Ishikawa (cell line): ENCODE measurements at regions not wholly inside any gene's neighbourhood (a gene's known extent, or its start where the extent isn't known, plus 50 kb on each side); places are given as distances from the start of the nearest gene placed in this dataset.

Source experiments
- CEBPB ChIP-seq: IDR thresholded peaks from 2 replicates; pipeline ENCODE4 v1.6.1; 2012
- CREB1 ChIP-seq: IDR thresholded peaks from 2 replicates; pipeline ENCODE4 v1.6.1; 2012; ENCODE audit warnings: low read depth
- EGR1 ChIP-seq: IDR thresholded peaks from 2 replicates; pipeline ENCODE4 v1.6.1; 2012
- EP300 ChIP-seq: IDR thresholded peaks from 2 replicates; pipeline ENCODE4 v1.6.1; 2012; ENCODE audit warnings: borderline replicate concordance
- FOXM1 ChIP-seq: IDR thresholded peaks from 2 replicates; pipeline ENCODE4 v1.6.1; 2012; ENCODE audit warnings: low read depth, borderline replicate concordance
- NFIC ChIP-seq: IDR thresholded peaks from 2 replicates; pipeline ENCODE4 v1.6.1; 2012
- RAD21 ChIP-seq: IDR thresholded peaks from 2 replicates; pipeline ENCODE4 v1.6.1; 2012; ENCODE audit warnings: low read depth
- TAF1 ChIP-seq: IDR thresholded peaks from 2 replicates; pipeline ENCODE4 v1.6.1; 2012; ENCODE audit warnings: low read depth, mild to moderate bottlenecking
- TCF12 ChIP-seq: IDR thresholded peaks from 2 replicates; pipeline ENCODE4 v1.6.1; 2012; ENCODE audit warnings: low read depth
- TEAD4 ChIP-seq: IDR thresholded peaks from 2 replicates; pipeline ENCODE4 v1.6.1; 2012
- YY1 ChIP-seq: IDR thresholded peaks from 2 replicates; pipeline ENCODE4 v1.6.1; 2012; ENCODE audit warnings: low read depth
- ZBTB7A ChIP-seq: IDR thresholded peaks from 2 replicates; pipeline ENCODE4 v1.6.1; 2012; ENCODE audit warnings: low read depth
- TF ChIP-seq, protein P1 (sequence below): IDR thresholded peaks from 2 replicates; pipeline ENCODE4 v1.6.1; 2012
- TF ChIP-seq, protein P2 (sequence below): IDR thresholded peaks from 2 replicates; pipeline ENCODE4 v1.6.1; 2012; ENCODE audit warnings: low read depth, mild to moderate bottlenecking
- TF ChIP-seq, protein P3 (sequence below): IDR thresholded peaks from 2 replicates; pipeline ENCODE4 v1.6.1; 2012

DNA sequence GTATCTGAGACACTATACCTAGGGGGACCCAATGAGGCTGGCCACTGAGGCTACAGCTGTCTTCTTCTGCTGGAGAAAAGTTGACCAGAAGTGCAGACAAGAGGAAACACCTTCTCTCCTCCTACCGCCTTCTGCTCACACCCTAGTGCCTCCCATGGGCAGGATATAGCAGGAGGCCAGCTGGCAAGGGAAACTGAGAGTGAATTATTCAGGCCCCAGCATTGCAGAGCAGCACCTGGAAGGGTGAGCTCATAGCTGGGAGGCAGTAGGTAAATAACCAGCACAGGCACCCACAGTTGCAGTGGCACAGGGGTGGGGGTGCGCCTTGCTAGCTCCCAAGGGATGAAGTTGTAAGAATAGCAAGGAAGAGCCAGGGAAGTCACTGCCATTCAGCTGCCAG is 267.4 kb upstream of the NCAM1 start:
- TF ChIP-seq FOXM1 (no peak), TEAD4 (no peak), EGR1 (no peak), CREB1 (no peak), CEBPB (no peak), TAF1 (no peak), RAD21 (no peak), EP300 (no peak), ZBTB7A (no peak), TCF12 (no peak), YY1 (no peak)
- TF ChIP-seq, protein P1, sequence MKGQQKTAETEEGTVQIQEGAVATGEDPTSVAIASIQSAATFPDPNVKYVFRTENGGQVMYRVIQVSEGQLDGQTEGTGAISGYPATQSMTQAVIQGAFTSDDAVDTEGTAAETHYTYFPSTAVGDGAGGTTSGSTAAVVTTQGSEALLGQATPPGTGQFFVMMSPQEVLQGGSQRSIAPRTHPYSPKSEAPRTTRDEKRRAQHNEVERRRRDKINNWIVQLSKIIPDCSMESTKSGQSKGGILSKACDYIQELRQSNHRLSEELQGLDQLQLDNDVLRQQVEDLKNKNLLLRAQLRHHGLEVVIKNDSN, result no peak
- TF ChIP-seq, protein P2, sequence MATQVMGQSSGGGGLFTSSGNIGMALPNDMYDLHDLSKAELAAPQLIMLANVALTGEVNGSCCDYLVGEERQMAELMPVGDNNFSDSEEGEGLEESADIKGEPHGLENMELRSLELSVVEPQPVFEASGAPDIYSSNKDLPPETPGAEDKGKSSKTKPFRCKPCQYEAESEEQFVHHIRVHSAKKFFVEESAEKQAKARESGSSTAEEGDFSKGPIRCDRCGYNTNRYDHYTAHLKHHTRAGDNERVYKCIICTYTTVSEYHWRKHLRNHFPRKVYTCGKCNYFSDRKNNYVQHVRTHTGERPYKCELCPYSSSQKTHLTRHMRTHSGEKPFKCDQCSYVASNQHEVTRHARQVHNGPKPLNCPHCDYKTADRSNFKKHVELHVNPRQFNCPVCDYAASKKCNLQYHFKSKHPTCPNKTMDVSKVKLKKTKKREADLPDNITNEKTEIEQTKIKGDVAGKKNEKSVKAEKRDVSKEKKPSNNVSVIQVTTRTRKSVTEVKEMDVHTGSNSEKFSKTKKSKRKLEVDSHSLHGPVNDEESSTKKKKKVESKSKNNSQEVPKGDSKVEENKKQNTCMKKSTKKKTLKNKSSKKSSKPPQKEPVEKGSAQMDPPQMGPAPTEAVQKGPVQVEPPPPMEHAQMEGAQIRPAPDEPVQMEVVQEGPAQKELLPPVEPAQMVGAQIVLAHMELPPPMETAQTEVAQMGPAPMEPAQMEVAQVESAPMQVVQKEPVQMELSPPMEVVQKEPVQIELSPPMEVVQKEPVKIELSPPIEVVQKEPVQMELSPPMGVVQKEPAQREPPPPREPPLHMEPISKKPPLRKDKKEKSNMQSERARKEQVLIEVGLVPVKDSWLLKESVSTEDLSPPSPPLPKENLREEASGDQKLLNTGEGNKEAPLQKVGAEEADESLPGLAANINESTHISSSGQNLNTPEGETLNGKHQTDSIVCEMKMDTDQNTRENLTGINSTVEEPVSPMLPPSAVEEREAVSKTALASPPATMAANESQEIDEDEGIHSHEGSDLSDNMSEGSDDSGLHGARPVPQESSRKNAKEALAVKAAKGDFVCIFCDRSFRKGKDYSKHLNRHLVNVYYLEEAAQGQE, result no peak
- TF ChIP-seq, protein P3, sequence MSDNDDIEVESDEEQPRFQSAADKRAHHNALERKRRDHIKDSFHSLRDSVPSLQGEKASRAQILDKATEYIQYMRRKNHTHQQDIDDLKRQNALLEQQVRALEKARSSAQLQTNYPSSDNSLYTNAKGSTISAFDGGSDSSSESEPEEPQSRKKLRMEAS, result no peak

DNA sequence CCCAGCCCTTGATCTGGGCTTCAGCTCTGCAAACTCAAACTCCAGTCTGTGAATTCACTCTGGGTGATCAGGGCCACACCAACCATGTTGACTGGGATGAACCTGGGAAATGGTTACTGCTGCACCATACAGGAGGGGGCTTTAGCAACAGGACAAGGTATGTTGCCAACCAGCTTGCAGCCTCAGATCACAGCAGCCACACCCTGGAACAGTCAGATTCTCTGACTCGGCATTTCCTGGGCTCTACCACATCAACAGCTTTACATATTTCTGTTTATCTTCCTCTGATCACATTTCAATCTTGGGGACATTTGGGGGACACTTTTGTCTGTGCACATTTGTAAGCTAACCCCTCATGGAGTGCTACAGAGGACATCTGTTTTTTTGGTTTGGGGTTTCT is 267.0 kb upstream of the NCAM1 start:
- no peak for TF ChIP-seq YY1
- TF ChIP-seq, protein P3, result no peak

DNA sequence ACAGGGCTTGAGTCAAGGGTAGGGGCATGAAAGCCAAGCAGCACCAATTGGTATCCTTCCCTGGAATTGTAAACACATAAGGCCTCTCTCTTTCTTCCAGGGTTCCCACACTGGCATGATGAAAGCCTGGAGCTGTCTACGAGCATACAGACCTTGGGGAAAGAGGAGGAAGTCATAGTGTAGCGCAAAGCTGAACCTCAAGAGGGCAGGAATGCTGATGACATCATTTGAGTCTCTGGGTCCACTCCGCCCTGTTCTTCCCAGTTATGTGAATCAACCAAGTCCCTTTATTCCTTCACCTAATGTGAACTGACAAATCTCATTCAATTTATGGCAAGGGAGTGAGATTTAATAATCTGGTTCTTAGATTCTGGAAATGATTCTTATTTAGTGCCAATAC is 266.4 kb upstream of the NCAM1 start:
- no peak for TF ChIP-seq RAD21
- TF ChIP-seq YY1, result no peak
- no peak for TF ChIP-seq CEBPB
- TF ChIP-seq, protein P3, result no peak
- TF ChIP-seq CREB1, result no peak
- no peak for TF ChIP-seq NFIC

DNA sequence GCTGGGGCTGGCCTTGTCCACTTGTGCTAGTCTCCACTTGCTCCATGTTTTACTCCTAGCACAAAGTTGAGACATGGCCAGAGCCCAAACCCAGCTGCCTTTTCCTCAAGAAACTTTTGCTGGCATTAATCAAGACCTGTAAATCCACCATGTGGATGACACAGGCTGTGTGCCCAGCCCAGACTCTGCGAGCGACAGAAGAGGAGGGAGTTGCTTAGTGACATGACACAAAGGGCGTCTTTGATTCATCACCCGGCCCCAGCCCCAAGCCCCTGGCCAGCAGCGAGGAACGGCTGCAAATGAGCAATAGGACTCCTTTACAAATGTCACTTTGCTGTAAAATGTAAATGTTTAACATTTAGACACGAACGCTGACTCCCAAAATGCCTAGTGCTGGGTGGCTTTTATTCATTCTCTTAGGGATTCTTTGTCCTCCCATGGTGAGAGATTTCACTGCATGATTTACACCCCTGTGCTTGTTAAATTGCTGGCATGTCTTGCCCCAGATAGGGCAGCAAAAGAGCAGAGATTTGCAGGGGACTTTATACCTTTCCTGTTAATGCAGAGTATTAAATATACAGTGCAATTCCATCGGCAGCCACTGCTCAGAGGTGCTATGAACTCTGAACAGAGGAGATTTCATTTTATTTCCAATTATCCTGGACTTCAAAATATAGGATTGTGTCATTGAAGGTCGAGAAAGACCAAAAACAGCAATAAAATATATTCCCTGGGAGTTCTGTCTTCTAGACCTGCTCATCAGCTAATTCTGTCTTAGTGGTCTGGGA is 263.6 kb upstream of the NCAM1 start:
- TF ChIP-seq TEAD4 (no peak), EP300 (no peak), NFIC (no peak), EGR1 (no peak), CEBPB (no peak), FOXM1 (no peak), CREB1 (no peak), RAD21 (no peak)
- TF ChIP-seq, protein P3, result no peak
- TF ChIP-seq, protein P1, result no peak
- TF ChIP-seq, protein P2, result no peak

DNA sequence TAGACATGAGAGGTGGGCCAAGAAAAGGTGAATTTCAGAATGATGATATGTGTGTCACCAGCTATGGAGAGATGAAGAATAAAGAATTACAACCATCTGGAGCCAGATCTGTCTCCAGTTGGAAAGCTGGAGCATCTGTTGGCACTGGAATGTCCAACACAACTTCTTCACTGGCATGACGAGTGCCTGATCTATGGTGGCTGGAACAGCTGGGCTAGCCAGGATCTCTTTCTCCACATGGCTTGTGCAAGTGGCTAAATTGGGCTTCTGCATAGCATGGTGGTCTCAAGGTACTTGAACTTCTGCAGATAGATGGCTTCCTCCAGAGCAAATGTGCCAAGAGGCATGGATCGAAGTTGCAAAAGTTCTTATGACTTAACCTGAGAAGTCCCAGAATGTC is 256.1 kb upstream of the NCAM1 start:
- TF ChIP-seq TEAD4 (no peak), EP300 (no peak), EGR1 (no peak), TCF12 (no peak), CREB1 (no peak), YY1 (no peak), NFIC (no peak), FOXM1 (no peak), TAF1 (no peak)
- TF ChIP-seq, protein P2, result no peak
- TF ChIP-seq, protein P3, result no peak
- TF ChIP-seq, protein P1, result no peak
